Smooth muscle cell (in vitro differentiated cells): ENCODE measurements at regions not wholly inside any gene's neighbourhood (a gene's known extent, or its start where the extent isn't known, plus 50 kb on each side); places are given as distances from the start of the nearest gene placed in this dataset.

Source experiments
- DNase-seq: peaks from one replicate; lab custom pipeline; 2025; ENCODE audit not compliant: unreplicated experiment; lab: John Stamatoyannopoulos, UW
- H2AFZ ChIP-seq: fragments of 200-600 bp; sonication (generic); 2 replicates; pipeline ENCODE4 v1.6.0; 2016; ENCODE audit warnings: antibody characterized with exemption, low read depth, mild to moderate bottlenecking
- H3F3A ChIP-seq: fragments of 200-600 bp; sonication (generic); 2 replicates; pipeline ENCODE4 v1.6.0; 2017; ENCODE audit warnings: antibody characterized with exemption, low read depth
- H3K27ac ChIP-seq: fragments of 200-600 bp; sonication (generic); 2 replicates; pipeline ENCODE4 v1.5.1; 2016; ENCODE audit warnings: low read depth, mild to moderate bottlenecking
- H3K27me3 ChIP-seq: fragments of 200-600 bp; sonication (generic); 2 replicates; pipeline ENCODE4 v1.6.1; 2016; ENCODE audit warnings: low read depth, mild to moderate bottlenecking
- H3K36me3 ChIP-seq: fragments of 200-600 bp; sonication (generic); 2 replicates; pipeline ENCODE4 v1.5.1; 2016; ENCODE audit warnings: low read depth
- H3K4me1 ChIP-seq: fragments of 200-600 bp; sonication (generic); 2 replicates; pipeline ENCODE4 v1.5.1; 2016; ENCODE audit warnings: low read depth
- H3K4me2 ChIP-seq: fragments of 200-600 bp; sonication (generic); 2 replicates; pipeline ENCODE4 v1.6.0; 2016; ENCODE audit warnings: mild to moderate bottlenecking
- H3K4me3 ChIP-seq: fragments of 200-600 bp; sonication (generic); 2 replicates; pipeline ENCODE4 v1.5.1; 2016; ENCODE audit warnings: mild to moderate bottlenecking
- H3K79me2 ChIP-seq: fragments of 200-600 bp; sonication (generic); 2 replicates; pipeline ENCODE4 v1.6.0; 2016; ENCODE audit warnings: low read depth, mild to moderate bottlenecking
- H3K9ac ChIP-seq: fragments of 200-600 bp; sonication (generic); 2 replicates; pipeline ENCODE4 v1.6.0; 2016; ENCODE audit warnings: low read depth
- H3K9me3 ChIP-seq: fragments of 200-600 bp; sonication (generic); replicated peaks from 2 replicates; pipeline ENCODE4 v1.5.1; 2016; ENCODE audit warnings: low read depth
- H4K20me1 ChIP-seq: fragments of 200-600 bp; sonication (generic); 2 replicates; pipeline ENCODE4 v1.6.0; 2016; ENCODE audit warnings: low read depth
- CTCF ChIP-seq: fragments of 200-600 bp; sonication (generic); IDR thresholded peaks from 2 replicates; pipeline ENCODE4 v1.5.1; 2017; ENCODE audit warnings: borderline replicate concordance, mild to moderate bottlenecking, antibody characterized with exemption; ENCODE audit not compliant: insufficient read depth, poor library complexity, severe bottlenecking
- WGBS: methylation state at CpG from one replicate; pipeline ENCODE4 v1.1.7; 2016; ENCODE audit warnings: low lambda C conversion rate; 5-methylcytosine and 5-hydroxymethylcytosine counted together

DNA sequence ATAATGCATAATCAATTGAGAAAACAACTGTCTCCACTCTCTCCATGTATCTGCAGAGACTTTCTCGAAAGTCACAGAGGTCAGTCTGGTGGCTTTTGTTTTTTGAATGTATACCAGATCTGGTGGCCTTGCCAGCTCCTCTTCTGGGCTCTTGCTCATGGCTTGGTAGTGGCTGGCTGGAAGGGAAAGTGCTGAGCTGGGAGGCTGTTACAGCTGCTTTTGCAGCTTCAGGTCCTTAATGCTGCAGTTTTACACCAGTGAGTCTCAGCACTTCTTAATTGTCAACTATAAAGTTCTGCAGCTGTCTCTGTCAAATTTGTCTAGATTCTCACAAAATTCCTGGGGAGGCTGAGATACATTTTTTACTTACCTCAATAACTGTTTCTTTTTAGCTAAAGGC is 390.0 kb downstream of the GRXCR1 start:
- no peak for DNase-seq
- Histone ChIP-seq H3K27me3 (no peaks in the 10 kb centered on the region), H3K9me3 (no peaks in the 10 kb centered on the region), H3K9ac (no peak overlapping the region), H3K4me3 (no peak overlapping the region), H3F3A (no peaks in the 10 kb centered on the region), H3K4me1 (no peaks in the 10 kb centered on the region), H4K20me1 (no peaks in the 10 kb centered on the region), H3K36me3 (no peaks in the 10 kb centered on the region), H3K27ac (no peak overlapping the region), H3K4me2 (no peak overlapping the region), H3K79me2 (no peaks in the 10 kb centered on the region), H2AFZ (peak overlapping the region; percentile 3)
- 87% methylated on average over 1 of the region's 1 CpG for WGBS
- TF ChIP-seq CTCF, result no peak

DNA sequence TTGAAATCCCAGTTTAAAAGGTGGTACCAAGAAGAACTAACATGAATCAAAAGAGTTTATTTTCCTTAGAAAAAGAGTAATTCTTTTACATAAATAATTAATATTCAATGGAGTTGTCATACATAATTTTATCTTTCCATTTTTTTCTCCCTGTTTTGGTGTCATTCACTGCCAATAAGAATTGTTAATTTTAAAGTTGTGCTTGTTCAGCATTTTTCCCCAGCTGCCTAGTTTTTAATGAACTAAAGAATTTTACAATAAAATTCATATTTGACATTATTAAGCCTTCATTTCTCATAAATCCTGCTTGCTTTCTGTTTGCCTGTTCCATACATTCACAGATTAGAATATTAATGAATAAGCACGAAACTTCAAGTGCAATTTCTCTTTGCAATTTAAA is 393.6 kb downstream of the GRXCR1 start:
- Histone ChIP-seq H3K27me3 (no peaks in the 10 kb centered on the region), H3K79me2 (no peaks in the 10 kb centered on the region), H3K4me2 (no peak overlapping the region), H3K9me3 (no peaks in the 10 kb centered on the region), H3K4me1 (no peaks in the 10 kb centered on the region), H3K4me3 (no peak overlapping the region), H3K27ac (no peak overlapping the region), H3K9ac (no peak overlapping the region), H2AFZ (no peak overlapping the region), H4K20me1 (no peaks in the 10 kb centered on the region), H3K36me3 (no peaks in the 10 kb centered on the region), H3F3A (no peaks in the 10 kb centered on the region)
- no peak for TF ChIP-seq CTCF
- 0% methylated on average over 1 of the region's 1 CpG for WGBS
- DNase-seq, result no peak

DNA sequence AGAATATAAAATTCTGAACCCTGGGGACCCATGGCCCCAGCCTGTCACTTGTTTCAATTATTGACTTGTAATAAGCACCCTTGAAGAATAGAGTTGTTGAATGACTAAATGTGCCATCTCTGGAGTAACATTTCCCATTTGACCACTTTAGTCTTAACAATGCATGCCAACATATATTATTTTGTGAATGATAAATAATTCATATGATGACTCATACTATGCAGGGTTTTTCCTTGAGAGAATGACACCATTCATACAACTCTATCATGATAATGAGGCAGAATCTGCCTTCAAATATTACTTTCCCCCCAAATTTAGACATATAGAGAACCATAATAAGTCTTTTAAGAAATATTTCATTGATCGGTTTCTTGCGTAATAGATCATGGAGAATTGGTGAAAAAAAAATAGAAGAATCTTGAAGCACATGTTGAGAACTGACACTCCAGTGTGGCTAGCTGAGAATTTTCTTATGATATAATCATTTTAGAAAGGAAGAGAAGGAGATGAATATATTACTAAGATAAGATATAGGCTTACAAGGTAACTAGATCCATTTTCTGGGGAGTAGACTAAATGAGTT is 404.5 kb downstream of the GRXCR1 start:
- Histone ChIP-seq H3K27me3 (no peaks in the 10 kb centered on the region), H3F3A (no peaks in the 10 kb centered on the region), H3K9ac (no peak overlapping the region), H3K9me3 (no peaks in the 10 kb centered on the region), H2AFZ (no peak overlapping the region), H3K4me1 (no peaks in the 10 kb centered on the region), H3K36me3 (no peaks in the 10 kb centered on the region), H4K20me1 (no peaks in the 10 kb centered on the region), H3K4me2 (no peak overlapping the region), H3K27ac (no peak overlapping the region), H3K4me3 (no peak overlapping the region), H3K79me2 (no peaks in the 10 kb centered on the region)
- 99% methylated on average over 2 of the region's 2 CpGs for WGBS
- DNase-seq, result no peak
- no peak for TF ChIP-seq CTCF

DNA sequence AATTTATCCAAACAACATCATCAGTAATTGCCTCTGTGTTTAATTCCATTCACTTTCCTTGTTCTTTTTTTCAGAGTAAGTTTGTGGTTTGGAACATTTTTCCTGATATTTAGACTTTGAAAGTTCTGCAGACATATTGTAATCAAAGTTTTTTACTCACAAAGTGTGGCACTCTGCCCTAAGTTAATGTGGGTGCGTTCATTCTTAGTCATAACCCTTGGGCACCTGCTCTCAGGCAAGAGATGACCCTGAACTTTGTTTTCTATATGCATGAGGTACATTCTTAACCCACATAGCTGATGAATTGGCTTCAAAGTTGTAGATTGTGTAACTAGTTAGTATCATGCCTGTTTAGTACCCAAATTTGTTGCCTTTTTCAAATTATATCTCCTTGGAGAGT is 424.3 kb downstream of the GRXCR1 start:
- Histone ChIP-seq H2AFZ (no peak overlapping the region), H3K36me3 (no peaks in the 10 kb centered on the region), H4K20me1 (no peaks in the 10 kb centered on the region), H3K4me3 (no peak overlapping the region), H3K27me3 (no peaks in the 10 kb centered on the region), H3K4me2 (no peak overlapping the region), H3F3A (no peaks in the 10 kb centered on the region), H3K9ac (no peak overlapping the region), H3K79me2 (no peaks in the 10 kb centered on the region), H3K27ac (no peak overlapping the region), H3K9me3 (no peaks in the 10 kb centered on the region), H3K4me1 (no peaks in the 10 kb centered on the region)
- 91% methylated on average over 1 of the region's 1 CpG for WGBS
- no peak for TF ChIP-seq CTCF
- DNase-seq, result no peak
